SU-DHL-6 (cell line): ENCODE measurements at regions not wholly inside any gene's neighbourhood (a gene's known extent, or its start where the extent isn't known, plus 50 kb on each side); places are given as distances from the start of the nearest gene placed in this dataset.

Source experiments
- H2AFZ ChIP-seq: fragments of 200-600 bp; sonication (generic); 2 replicates; pipeline ENCODE4 v1.6.1; 2014; ENCODE audit warnings: low read depth, mild to moderate bottlenecking, moderate library complexity, mixed read lengths, antibody characterized with exemption, low read length; ENCODE audit not compliant: severe bottlenecking
- H3F3A ChIP-seq: fragments of 200-600 bp; shearing (Covaris generic); 2 replicates; pipeline ENCODE4 v1.6.0; 2016; ENCODE audit warnings: antibody characterized with exemption, mild to moderate bottlenecking; ENCODE audit not compliant: insufficient read depth
- H3K27ac ChIP-seq: fragments of 200-600 bp; sonication (generic); 2 replicates; pipeline ENCODE4 v1.5.1; 2016; ENCODE audit warnings: low read depth, mild to moderate bottlenecking, low read length, moderate library complexity, mixed read lengths
- H3K27me3 ChIP-seq: fragments of 200-600 bp; sonication (generic), shearing (Covaris generic); 2 replicates; pipeline ENCODE4 v1.6.0; 2014; ENCODE audit warnings: mild to moderate bottlenecking, low read length
- H3K36me3 ChIP-seq: fragments of 200-600 bp; sonication (generic); 2 replicates; pipeline ENCODE4 v1.6.1; 2014; ENCODE audit warnings: mild to moderate bottlenecking, low read length, mixed read lengths
- H3K4me2 ChIP-seq: fragments of 300-600, 200-600 bp; shearing (Covaris generic), sonication (generic); 2 replicates; pipeline ENCODE4 v1.6.0; 2014; ENCODE audit warnings: low read length, low read depth, mild to moderate bottlenecking; ENCODE audit not compliant: poor library complexity, severe bottlenecking
- H3K4me3 ChIP-seq: fragments of 200-600 bp; sonication (generic); 2 replicates; pipeline ENCODE4 v1.5.1; 2014; ENCODE audit warnings: antibody characterized with exemption, low read length, mild to moderate bottlenecking, mixed read lengths; ENCODE audit not compliant: insufficient read depth, poor library complexity, severe bottlenecking
- H3K79me2 ChIP-seq: fragments of 200-600 bp; sonication (generic); 2 replicates; pipeline ENCODE4 v1.6.1; 2014; ENCODE audit warnings: mild to moderate bottlenecking, low read length, moderate library complexity; ENCODE audit not compliant: insufficient read depth
- H3K9ac ChIP-seq: fragments of 200-600 bp; sonication (generic); 2 replicates; pipeline ENCODE4 v1.7.0; 2014; ENCODE audit warnings: mild to moderate bottlenecking, low read length
- H3K9me2 ChIP-seq: fragments of 200-600 bp; sonication (generic); replicated peaks from 2 replicates; pipeline ENCODE4 v1.6.1; 2014; ENCODE audit warnings: low read length; ENCODE audit not compliant: insufficient read depth
- H3K9me3 ChIP-seq: fragments of 200-600 bp; sonication (generic); 2 replicates; pipeline ENCODE4 v1.6.1; 2014; ENCODE audit warnings: low read length, mixed read lengths; ENCODE audit not compliant: insufficient read depth
- H4K20me1 ChIP-seq: fragments of 200-600 bp; sonication (generic); 2 replicates; pipeline ENCODE4 v1.6.1; 2014; ENCODE audit warnings: low read depth, mild to moderate bottlenecking, antibody characterized with exemption, low read length, moderate library complexity, mixed read lengths
- CTCF ChIP-seq: fragments of 200-600 bp; sonication (generic); IDR thresholded peaks from one replicate; pipeline ENCODE4 v1.5.1; 2017; ENCODE audit warnings: antibody characterized with exemption, mild to moderate bottlenecking, low read length, moderate library complexity; ENCODE audit not compliant: insufficient read depth, poor library complexity, severe bottlenecking
- EZH2phosphoT487 ChIP-seq: fragments of 200-600 bp; sonication (generic), shearing (Covaris generic); conservative IDR thresholded peaks from 2 replicates; pipeline ENCODE4 v1.6.1; 2018; ENCODE audit warnings: mild to moderate bottlenecking, antibody characterized with exemption, low read length, moderate library complexity, mixed read lengths

- no peaks in the 10 kb centered on the region for H3K9me2 ChIP-seq
- H3K9ac ChIP-seq, result no peak overlapping the region
- no peaks in the 10 kb centered on the region for H3K27me3 ChIP-seq
- H2AFZ ChIP-seq, result no peak overlapping the region
- TF ChIP-seq EZH2phosphoT487, result no peak
- TF ChIP-seq CTCF, result no peak
- no peaks in the 10 kb centered on the region for H4K20me1 ChIP-seq
- H3K27ac ChIP-seq, result no peak overlapping the region
- H3K4me3 ChIP-seq, result no peak overlapping the region
- no peaks in the 10 kb centered on the region for H3F3A ChIP-seq
- no peaks in the 10 kb centered on the region for H3K9me3 ChIP-seq
- no peak overlapping the region for H3K4me2 ChIP-seq
- no peaks in the 10 kb centered on the region for H3K36me3 ChIP-seq
- H3K79me2 ChIP-seq, result no peaks in the 10 kb centered on the region
Measured at GRCh38 chr20:52399352-52399751, 207.8 kb upstream of the ZFP64 start.

GRCh38 chr20:52389606-52390005 lies 198.0 kb upstream of the ZFP64 start:
- no peak overlapping the region for H3K4me2 ChIP-seq
- H3K27me3 ChIP-seq, result no peaks in the 10 kb centered on the region
- TF ChIP-seq EZH2phosphoT487, result no peak
- TF ChIP-seq CTCF, result no peak
- no peak overlapping the region for H3K27ac ChIP-seq
- no peaks in the 10 kb centered on the region for H3K36me3 ChIP-seq
- H2AFZ ChIP-seq, result no peak overlapping the region
- no peaks in the 10 kb centered on the region for H4K20me1 ChIP-seq
- H3K9me3 ChIP-seq, result no peaks in the 10 kb centered on the region
- no peaks in the 10 kb centered on the region; the same call in 1 of the 2 replicates for H3K9me2 ChIP-seq
- no peaks in the 10 kb centered on the region for H3K79me2 ChIP-seq
- H3F3A ChIP-seq, result no peaks in the 10 kb centered on the region
- no peak overlapping the region for H3K4me3 ChIP-seq
- H3K9ac ChIP-seq, result no peak overlapping the region

- H3K9me3 ChIP-seq, result no peaks in the 10 kb centered on the region
- H3K36me3 ChIP-seq, result no peaks in the 10 kb centered on the region
- no peaks in the 10 kb centered on the region for H3K9me2 ChIP-seq
- H3K27me3 ChIP-seq, result no peaks in the 10 kb centered on the region
- no peak overlapping the region for H3K27ac ChIP-seq
- no peaks in the 10 kb centered on the region for H4K20me1 ChIP-seq
- no peak overlapping the region for H3K9ac ChIP-seq
- H3K79me2 ChIP-seq, result no peaks in the 10 kb centered on the region
- H2AFZ ChIP-seq, result no peak overlapping the region
- no peak overlapping the region for H3K4me2 ChIP-seq
- H3F3A ChIP-seq, result no peaks in the 10 kb centered on the region
- TF ChIP-seq CTCF (no peak), EZH2phosphoT487 (no peak)
- H3K4me3 ChIP-seq, result no peak overlapping the region
Measured at GRCh38 chr20:52383995-52384621, 192.5 kb upstream of the ZFP64 start.
